GM23338 (cell line): ENCODE measurements at regions not wholly inside any gene's neighbourhood (a gene's known extent, or its start where the extent isn't known, plus 50 kb on each side); places are given as distances from the start of the nearest gene placed in this dataset.

Source experiments
- ATAC-seq: fragments of 200-7000 bp; cut with Tn5 transposase; 3 replicates; pipeline ENCODE4 v1.9.1; 2020
- DNase-seq: peaks from one replicate; pipeline ENCODE4 v3.0.0-alpha.2; 2015; ENCODE audit warnings: low spot score
- H2AFZ ChIP-seq: fragments of 200-600 bp; sonication (generic); 2 replicates; pipeline ENCODE4 v1.8.0; 2016; ENCODE audit warnings: antibody characterized with exemption, mild to moderate bottlenecking, moderate library complexity
- H3F3A ChIP-seq: fragments of 200-600 bp; sonication (generic); replicated peaks from 2 replicates; pipeline ENCODE4 v1.8.0; 2017; ENCODE audit warnings: antibody characterized with exemption, mixed run types, low read depth
- H3K27ac ChIP-seq: fragments of 200-600 bp; sonication (generic); 2 replicates; pipeline ENCODE4 v1.6.1; 2016; ENCODE audit warnings: low read depth
- H3K27me3 ChIP-seq: fragments of 200-600 bp; sonication (generic); 2 replicates; pipeline ENCODE4 v1.8.0; 2016; ENCODE audit warnings: mild to moderate bottlenecking, mixed run types, moderate library complexity; ENCODE audit not compliant: insufficient read depth
- H3K36me3 ChIP-seq: fragments of 200-600 bp; sonication (generic); 2 replicates; pipeline ENCODE4 v1.8.0; 2016; ENCODE audit warnings: mild to moderate bottlenecking; ENCODE audit not compliant: insufficient read depth
- H3K4me1 ChIP-seq: fragments of 200-600 bp; sonication (generic); 2 replicates; pipeline ENCODE4 v1.8.0; 2016; ENCODE audit warnings: mild to moderate bottlenecking, moderate library complexity; ENCODE audit not compliant: insufficient read depth
- H3K4me2 ChIP-seq: fragments of 200-600 bp; sonication (generic); 2 replicates; pipeline ENCODE4 v1.7.1; 2017; ENCODE audit warnings: mixed run types
- H3K4me3 ChIP-seq: fragments of 200-600 bp; sonication (generic); 2 replicates; pipeline ENCODE4 v1.6.1; 2016; ENCODE audit warnings: mixed run types
- H3K79me2 ChIP-seq: fragments of 200-600 bp; sonication (generic); replicated peaks from 2 replicates; pipeline ENCODE4 v1.8.0; 2017; ENCODE audit warnings: mild to moderate bottlenecking; ENCODE audit not compliant: insufficient read depth
- H3K9me2 ChIP-seq: fragments of 200-600 bp; sonication (generic); 2 replicates; pipeline ENCODE4 v1.8.0; 2017; ENCODE audit not compliant: insufficient read depth
- H4K20me1 ChIP-seq: fragments of 200-600 bp; sonication (generic); replicated peaks from 2 replicates; pipeline ENCODE4 v1.8.0; 2017; ENCODE audit warnings: mild to moderate bottlenecking; ENCODE audit not compliant: insufficient read depth
- H3K27ac Mint-ChIP-seq: 2 replicates; pipeline ENCODE4 v1.8.0; 2020; ENCODE audit warnings: inconsistent platforms, mild to moderate bottlenecking, moderate library complexity, mixed read lengths
- H3K27me3 Mint-ChIP-seq: 3 replicates; pipeline ENCODE4 v1.8.0; 2022; ENCODE audit warnings: low read depth, mild to moderate bottlenecking, moderate library complexity, mixed read lengths, inconsistent platforms; ENCODE audit not compliant: insufficient read depth, poor library complexity
- H3K36me3 Mint-ChIP-seq: 3 replicates; pipeline ENCODE4 v1.8.0; 2021; ENCODE audit warnings: low read depth, mild to moderate bottlenecking, inconsistent platforms, moderate library complexity, mixed read lengths
- H3K4me1 Mint-ChIP-seq: 3 replicates; pipeline ENCODE4 v1.8.0; 2020; ENCODE audit warnings: mild to moderate bottlenecking, inconsistent platforms, mixed read lengths
- H3K4me3 Mint-ChIP-seq: 3 replicates; pipeline ENCODE4 v1.8.0; 2021; ENCODE audit warnings: moderate library complexity, mild to moderate bottlenecking, inconsistent platforms, mixed read lengths
- H3K9me3 Mint-ChIP-seq: 3 replicates; pipeline ENCODE4 v1.8.0; 2020; ENCODE audit warnings: moderate library complexity, mild to moderate bottlenecking, inconsistent platforms, mixed read lengths
- CREB1 ChIP-seq: fragments of 250-450 bp; sonication (Bioruptor Pico); IDR thresholded peaks from 2 replicates; pipeline ENCODE4 v1.5.0; 2020; ENCODE audit warnings: low read depth, mild to moderate bottlenecking, moderate library complexity
- EZH2 ChIP-seq: fragments of 200-600 bp; sonication (generic); IDR thresholded peaks from one replicate; pipeline ENCODE4 v1.8.0; 2017; ENCODE audit warnings: antibody characterized with exemption, mild to moderate bottlenecking, low read depth; ENCODE audit not compliant: unreplicated experiment
- EZH2phosphoT487 ChIP-seq: fragments of 200-600 bp; sonication (generic); IDR thresholded peaks from one replicate; pipeline ENCODE4 v1.8.1; 2018; ENCODE audit warnings: antibody characterized with exemption; ENCODE audit not compliant: unreplicated experiment
- JUNB ChIP-seq: IDR thresholded peaks from one replicate; pipeline ENCODE4 v1.6.1; 2016; ENCODE audit warnings: antibody characterized with exemption; ENCODE audit not compliant: unreplicated experiment
- NANOG ChIP-seq: IDR thresholded peaks from 2 replicates; pipeline ENCODE4 v1.6.1; 2016; ENCODE audit warnings: antibody characterized with exemption, borderline replicate concordance
- POLR2AphosphoS5 ChIP-seq: IDR thresholded peaks from 2 replicates; pipeline ENCODE4 v1.6.1; 2016; ENCODE audit warnings: antibody characterized with exemption, low read depth
- STAT1 ChIP-seq: IDR thresholded peaks from one replicate; pipeline ENCODE4 v1.6.1; 2016; ENCODE audit warnings: antibody characterized with exemption; ENCODE audit not compliant: unreplicated experiment
- ZNF114 ChIP-seq: fragments of 250-450 bp; sonication (Bioruptor Pico); IDR thresholded peaks from 2 replicates; pipeline ENCODE4 v1.5.0; 2020; ENCODE audit warnings: mild to moderate bottlenecking, moderate library complexity
- ZNF331 ChIP-seq: fragments of 250-450 bp; sonication (Bioruptor Pico); IDR thresholded peaks from 2 replicates; pipeline ENCODE4 v1.5.0; 2020; ENCODE audit warnings: low read depth, mild to moderate bottlenecking, moderate library complexity
- TF ChIP-seq, protein P1 (sequence below): fragments of 250-450 bp; sonication (Bioruptor Pico); IDR thresholded peaks from 2 replicates; pipeline ENCODE4 v1.5.0; 2020; ENCODE audit warnings: mild to moderate bottlenecking, moderate library complexity
- TF ChIP-seq, protein P2 (sequence below), 2 experiments: fragments of 200-600 bp in 1 of 2; sonication (generic) in 1 of 2; conservative IDR thresholded peaks; 2 replicates each; pipeline versions ENCODE4 v1.5.1 to v1.6.1; 2016 to 2017; ENCODE audit warnings: antibody characterized with exemption in 2 of 2, low read depth in 2 of 2, mild to moderate bottlenecking in 2 of 2, moderate library complexity in 1 of 2
- TF ChIP-seq, protein P3 (sequence below): IDR thresholded peaks from 2 replicates; pipeline ENCODE4 v1.6.1; 2016; ENCODE audit warnings: antibody characterized with exemption
- TF ChIP-seq, protein P4 (sequence below): IDR thresholded peaks from one replicate; pipeline ENCODE4 v1.6.1; 2018; ENCODE audit warnings: antibody characterized with exemption; ENCODE audit not compliant: unreplicated experiment

DNA sequence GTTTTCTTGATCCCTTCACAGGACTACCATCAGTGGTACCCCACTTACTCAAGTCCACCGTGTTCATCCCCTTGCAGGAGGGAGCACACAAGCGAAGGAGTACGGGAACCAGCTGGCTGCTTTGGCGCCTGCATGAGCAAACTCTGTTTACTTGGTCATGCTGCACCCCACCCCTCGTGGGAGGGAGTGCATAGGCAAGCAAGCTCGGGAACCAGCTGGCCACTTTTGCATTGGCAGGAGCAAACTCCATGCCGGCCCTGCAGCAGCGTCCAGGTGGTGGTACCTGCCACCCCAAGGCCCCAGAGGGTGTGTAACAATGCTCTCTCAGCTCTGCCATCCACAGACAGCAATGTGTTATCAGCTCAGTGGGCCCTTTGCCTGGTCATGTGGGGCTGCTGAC lies 737.8 kb downstream of the FAM181B start:
- peaks cover 2% of the 10 kb centered on the region; the same call in 1 of the 3 replicates for H3K36me3 Mint-ChIP-seq

More for the DNA sequence above, 737.8 kb downstream of the FAM181B start:
- ATAC-seq: no peak
- Histone ChIP-seq H3K4me2 (no peak overlapping the region), H3K27me3 (no peaks in the 10 kb centered on the region), H3K36me3 (0 out of 2 replicates have a peak, but pooled peaks cover 4% of the 10 kb centered on the region), H2AFZ (no peak overlapping the region), H3K79me2 (no peaks in the 10 kb centered on the region), H3K4me3 (no peak overlapping the region), H3K27ac (no peak overlapping the region), H4K20me1 (no peaks in the 10 kb centered on the region), H3K4me1 (no peaks in the 10 kb centered on the region), H3F3A (no peaks in the 10 kb centered on the region), H3K9me2 (no peaks in the 10 kb centered on the region)
- no peak overlapping the region for H3K4me3 Mint-ChIP-seq
- H3K27ac Mint-ChIP-seq: no peak overlapping the region
- peaks cover 5% of the 10 kb centered on the region; the same call in 2 of the 3 replicates for H3K9me3 Mint-ChIP-seq
- DNase-seq: no peak
- H3K27me3 Mint-ChIP-seq: no peaks in the 10 kb centered on the region
- TF ChIP-seq STAT1 (no peak), EZH2phosphoT487 (no peak), CREB1 (CRISPR knock-in tag) (no peak), ZNF331 (CRISPR knock-in tag) (no peak), NANOG (no peak), EZH2 (no peak), POLR2AphosphoS5 (no peak), JUNB (no peak), ZNF114 (CRISPR knock-in tag) (no peak)
- TF ChIP-seq, protein P1, sequence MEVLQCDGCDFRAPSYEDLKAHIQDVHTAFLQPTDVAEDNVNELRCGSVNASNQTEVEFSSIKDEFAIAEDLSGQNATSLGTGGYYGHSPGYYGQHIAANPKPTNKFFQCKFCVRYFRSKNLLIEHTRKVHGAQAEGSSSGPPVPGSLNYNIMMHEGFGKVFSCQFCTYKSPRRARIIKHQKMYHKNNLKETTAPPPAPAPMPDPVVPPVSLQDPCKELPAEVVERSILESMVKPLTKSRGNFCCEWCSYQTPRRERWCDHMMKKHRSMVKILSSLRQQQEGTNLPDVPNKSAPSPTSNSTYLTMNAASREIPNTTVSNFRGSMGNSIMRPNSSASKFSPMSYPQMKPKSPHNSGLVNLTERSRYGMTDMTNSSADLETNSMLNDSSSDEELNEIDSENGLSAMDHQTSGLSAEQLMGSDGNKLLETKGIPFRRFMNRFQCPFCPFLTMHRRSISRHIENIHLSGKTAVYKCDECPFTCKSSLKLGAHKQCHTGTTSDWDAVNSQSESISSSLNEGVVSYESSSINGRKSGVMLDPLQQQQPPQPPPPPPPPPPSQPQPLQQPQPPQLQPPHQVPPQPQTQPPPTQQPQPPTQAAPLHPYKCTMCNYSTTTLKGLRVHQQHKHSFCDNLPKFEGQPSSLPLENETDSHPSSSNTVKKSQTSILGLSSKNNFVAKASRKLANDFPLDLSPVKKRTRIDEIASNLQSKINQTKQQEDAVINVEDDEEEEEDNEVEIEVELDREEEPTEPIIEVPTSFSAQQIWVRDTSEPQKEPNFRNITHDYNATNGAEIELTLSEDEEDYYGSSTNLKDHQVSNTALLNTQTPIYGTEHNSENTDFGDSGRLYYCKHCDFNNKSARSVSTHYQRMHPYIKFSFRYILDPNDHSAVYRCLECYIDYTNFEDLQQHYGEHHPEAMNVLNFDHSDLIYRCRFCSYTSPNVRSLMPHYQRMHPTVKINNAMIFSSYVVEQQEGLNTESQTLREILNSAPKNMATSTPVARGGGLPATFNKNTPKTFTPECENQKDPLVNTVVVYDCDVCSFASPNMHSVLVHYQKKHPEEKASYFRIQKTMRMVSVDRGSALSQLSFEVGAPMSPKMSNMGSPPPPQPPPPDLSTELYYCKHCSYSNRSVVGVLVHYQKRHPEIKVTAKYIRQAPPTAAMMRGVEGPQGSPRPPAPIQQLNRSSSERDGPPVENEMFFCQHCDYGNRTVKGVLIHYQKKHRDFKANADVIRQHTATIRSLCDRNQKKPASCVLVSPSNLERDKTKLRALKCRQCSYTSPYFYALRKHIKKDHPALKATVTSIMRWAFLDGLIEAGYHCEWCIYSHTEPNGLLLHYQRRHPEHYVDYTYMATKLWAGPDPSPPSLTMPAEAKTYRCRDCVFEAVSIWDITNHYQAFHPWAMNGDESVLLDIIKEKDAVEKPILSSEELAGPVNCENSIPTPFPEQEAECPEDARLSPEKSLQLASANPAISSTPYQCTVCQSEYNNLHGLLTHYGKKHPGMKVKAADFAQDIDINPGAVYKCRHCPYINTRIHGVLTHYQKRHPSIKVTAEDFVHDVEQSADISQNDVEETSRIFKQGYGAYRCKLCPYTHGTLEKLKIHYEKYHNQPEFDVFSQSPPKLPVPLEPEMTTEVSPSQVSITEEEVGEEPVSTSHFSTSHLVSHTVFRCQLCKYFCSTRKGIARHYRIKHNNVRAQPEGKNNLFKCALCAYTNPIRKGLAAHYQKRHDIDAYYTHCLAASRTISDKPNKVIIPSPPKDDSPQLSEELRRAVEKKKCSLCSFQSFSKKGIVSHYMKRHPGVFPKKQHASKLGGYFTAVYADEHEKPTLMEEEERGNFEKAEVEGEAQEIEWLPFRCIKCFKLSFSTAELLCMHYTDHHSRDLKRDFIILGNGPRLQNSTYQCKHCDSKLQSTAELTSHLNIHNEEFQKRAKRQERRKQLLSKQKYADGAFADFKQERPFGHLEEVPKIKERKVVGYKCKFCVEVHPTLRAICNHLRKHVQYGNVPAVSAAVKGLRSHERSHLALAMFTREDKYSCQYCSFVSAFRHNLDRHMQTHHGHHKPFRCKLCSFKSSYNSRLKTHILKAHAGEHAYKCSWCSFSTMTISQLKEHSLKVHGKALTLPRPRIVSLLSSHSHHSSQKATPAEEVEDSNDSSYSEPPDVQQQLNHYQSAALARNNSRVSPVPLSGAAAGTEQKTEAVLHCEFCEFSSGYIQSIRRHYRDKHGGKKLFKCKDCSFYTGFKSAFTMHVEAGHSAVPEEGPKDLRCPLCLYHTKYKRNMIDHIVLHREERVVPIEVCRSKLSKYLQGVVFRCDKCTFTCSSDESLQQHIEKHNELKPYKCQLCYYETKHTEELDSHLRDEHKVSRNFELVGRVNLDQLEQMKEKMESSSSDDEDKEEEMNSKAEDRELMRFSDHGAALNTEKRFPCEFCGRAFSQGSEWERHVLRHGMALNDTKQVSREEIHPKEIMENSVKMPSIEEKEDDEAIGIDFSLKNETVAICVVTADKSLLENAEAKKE (CRISPR knock-in tag): no peak
- TF ChIP-seq, protein P2, sequence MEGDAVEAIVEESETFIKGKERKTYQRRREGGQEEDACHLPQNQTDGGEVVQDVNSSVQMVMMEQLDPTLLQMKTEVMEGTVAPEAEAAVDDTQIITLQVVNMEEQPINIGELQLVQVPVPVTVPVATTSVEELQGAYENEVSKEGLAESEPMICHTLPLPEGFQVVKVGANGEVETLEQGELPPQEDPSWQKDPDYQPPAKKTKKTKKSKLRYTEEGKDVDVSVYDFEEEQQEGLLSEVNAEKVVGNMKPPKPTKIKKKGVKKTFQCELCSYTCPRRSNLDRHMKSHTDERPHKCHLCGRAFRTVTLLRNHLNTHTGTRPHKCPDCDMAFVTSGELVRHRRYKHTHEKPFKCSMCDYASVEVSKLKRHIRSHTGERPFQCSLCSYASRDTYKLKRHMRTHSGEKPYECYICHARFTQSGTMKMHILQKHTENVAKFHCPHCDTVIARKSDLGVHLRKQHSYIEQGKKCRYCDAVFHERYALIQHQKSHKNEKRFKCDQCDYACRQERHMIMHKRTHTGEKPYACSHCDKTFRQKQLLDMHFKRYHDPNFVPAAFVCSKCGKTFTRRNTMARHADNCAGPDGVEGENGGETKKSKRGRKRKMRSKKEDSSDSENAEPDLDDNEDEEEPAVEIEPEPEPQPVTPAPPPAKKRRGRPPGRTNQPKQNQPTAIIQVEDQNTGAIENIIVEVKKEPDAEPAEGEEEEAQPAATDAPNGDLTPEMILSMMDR (conservative IDR thresholded peaks at IDR 0.05; ENCODE audit: low read depth in 2 of 2): no peak
- TF ChIP-seq, protein P3, sequence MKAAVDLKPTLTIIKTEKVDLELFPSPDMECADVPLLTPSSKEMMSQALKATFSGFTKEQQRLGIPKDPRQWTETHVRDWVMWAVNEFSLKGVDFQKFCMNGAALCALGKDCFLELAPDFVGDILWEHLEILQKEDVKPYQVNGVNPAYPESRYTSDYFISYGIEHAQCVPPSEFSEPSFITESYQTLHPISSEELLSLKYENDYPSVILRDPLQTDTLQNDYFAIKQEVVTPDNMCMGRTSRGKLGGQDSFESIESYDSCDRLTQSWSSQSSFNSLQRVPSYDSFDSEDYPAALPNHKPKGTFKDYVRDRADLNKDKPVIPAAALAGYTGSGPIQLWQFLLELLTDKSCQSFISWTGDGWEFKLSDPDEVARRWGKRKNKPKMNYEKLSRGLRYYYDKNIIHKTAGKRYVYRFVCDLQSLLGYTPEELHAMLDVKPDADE: no peak
- TF ChIP-seq, protein P4, sequence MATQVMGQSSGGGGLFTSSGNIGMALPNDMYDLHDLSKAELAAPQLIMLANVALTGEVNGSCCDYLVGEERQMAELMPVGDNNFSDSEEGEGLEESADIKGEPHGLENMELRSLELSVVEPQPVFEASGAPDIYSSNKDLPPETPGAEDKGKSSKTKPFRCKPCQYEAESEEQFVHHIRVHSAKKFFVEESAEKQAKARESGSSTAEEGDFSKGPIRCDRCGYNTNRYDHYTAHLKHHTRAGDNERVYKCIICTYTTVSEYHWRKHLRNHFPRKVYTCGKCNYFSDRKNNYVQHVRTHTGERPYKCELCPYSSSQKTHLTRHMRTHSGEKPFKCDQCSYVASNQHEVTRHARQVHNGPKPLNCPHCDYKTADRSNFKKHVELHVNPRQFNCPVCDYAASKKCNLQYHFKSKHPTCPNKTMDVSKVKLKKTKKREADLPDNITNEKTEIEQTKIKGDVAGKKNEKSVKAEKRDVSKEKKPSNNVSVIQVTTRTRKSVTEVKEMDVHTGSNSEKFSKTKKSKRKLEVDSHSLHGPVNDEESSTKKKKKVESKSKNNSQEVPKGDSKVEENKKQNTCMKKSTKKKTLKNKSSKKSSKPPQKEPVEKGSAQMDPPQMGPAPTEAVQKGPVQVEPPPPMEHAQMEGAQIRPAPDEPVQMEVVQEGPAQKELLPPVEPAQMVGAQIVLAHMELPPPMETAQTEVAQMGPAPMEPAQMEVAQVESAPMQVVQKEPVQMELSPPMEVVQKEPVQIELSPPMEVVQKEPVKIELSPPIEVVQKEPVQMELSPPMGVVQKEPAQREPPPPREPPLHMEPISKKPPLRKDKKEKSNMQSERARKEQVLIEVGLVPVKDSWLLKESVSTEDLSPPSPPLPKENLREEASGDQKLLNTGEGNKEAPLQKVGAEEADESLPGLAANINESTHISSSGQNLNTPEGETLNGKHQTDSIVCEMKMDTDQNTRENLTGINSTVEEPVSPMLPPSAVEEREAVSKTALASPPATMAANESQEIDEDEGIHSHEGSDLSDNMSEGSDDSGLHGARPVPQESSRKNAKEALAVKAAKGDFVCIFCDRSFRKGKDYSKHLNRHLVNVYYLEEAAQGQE: no peak
- no peaks in the 10 kb centered on the region for H3K4me1 Mint-ChIP-seq
